ENCODE measurements at regions not wholly inside any gene's neighbourhood (a gene's known extent, or its start where the extent isn't known, plus 50 kb on each side); places are given as distances from the start of the nearest gene placed in this dataset.
"Not testable (repeated sequence)": the region's sequence is repeated elsewhere in the genome, so short reads cannot be mapped to it uniquely, and the experiment has no call there.

- DNase-seq: no peak
These were observed 249.3 kb downstream of the ZNF674 start for GRCh38 chrX:46295963-46296362.

- DNase-seq: no peak
These were observed 251.0 kb downstream of the ZNF674 start for GRCh38 chrX:46294234-46294633.

GRCh38 chrX:46279925-46280313, 265.3 kb downstream of the ZNF674 start:
- DNase-seq: no peak

- DNase-seq: no peak
These were observed 265.9 kb downstream of the ZNF674 start for GRCh38 chrX:46279214-46279924.

GRCh38 chrX:46278572-46278971, 266.6 kb downstream of the ZNF674 start:
- DNase-seq: no peak

- no peak for DNase-seq
These were observed 276.8 kb downstream of the ZNF674 start for GRCh38 chrX:46268412-46268811.

- DNase-seq: no peak
These were observed 281.7 kb downstream of the ZNF674 start for GRCh38 chrX:46263494-46263893.

GRCh38 chrX:46262304-46262703, 282.9 kb downstream of the ZNF674 start:
- DNase-seq: no peak

GRCh38 chrX:46260499-46260898, 284.7 kb downstream of the ZNF674 start:
- no peak for DNase-seq

- DNase-seq: no peak
These were observed 286.9 kb downstream of the ZNF674 start for GRCh38 chrX:46258356-46258755.

GRCh38 chrX:46257451-46257879, 287.8 kb downstream of the ZNF674 start:
- no peak for DNase-seq

- no peak for DNase-seq
These were observed 288.3 kb downstream of the ZNF674 start for GRCh38 chrX:46256875-46257274.

- no peak for DNase-seq
These were observed 290.2 kb downstream of the ZNF674 start for GRCh38 chrX:46255046-46255445.

GRCh38 chrX:46254641-46255040, 290.6 kb downstream of the ZNF674 start:
- DNase-seq: no peak

- no peak for DNase-seq
These were observed 293.5 kb downstream of the ZNF674 start for GRCh38 chrX:46251755-46252154.

GRCh38 chrX:46250151-46250550, 295.1 kb downstream of the ZNF674 start:
- no peak for DNase-seq

- DNase-seq: no peak
These were observed 297.8 kb downstream of the ZNF674 start for GRCh38 chrX:46247456-46247855.

- no peak for DNase-seq
These were observed 300.8 kb downstream of the ZNF674 start for GRCh38 chrX:46244451-46244850.

- no peak for DNase-seq
These were observed 308.8 kb downstream of the ZNF674 start for GRCh38 chrX:46236411-46236810.

- no peak for DNase-seq
These were observed 309.4 kb downstream of the ZNF674 start for GRCh38 chrX:46235778-46236177.

GRCh38 chrX:46234775-46235174, 310.4 kb downstream of the ZNF674 start:
- no peak for DNase-seq

- no peak for DNase-seq
These were observed 316.8 kb downstream of the ZNF674 start for GRCh38 chrX:46228389-46228788.

GRCh38 chrX:46226422-46226821, 318.8 kb downstream of the ZNF674 start:
- DNase-seq: no peak

- not testable (repeated sequence) for DNase-seq
These were observed 321.7 kb downstream of the ZNF674 start for GRCh38 chrX:46223499-46223898.

- no peak for DNase-seq
These were observed 324.4 kb downstream of the ZNF674 start for GRCh38 chrX:46220822-46221221.
